Activated CD4-positive, alpha-beta T cell treated with anti-CD3 and anti-CD28 coated beads, Interleukin-10, Interleukin-2, amounts not matched to agents 100 ng/mL and 50 ng/mL, durations not matched to agents 16 hours and 8 hours (primary cell): ENCODE measurements at regions not wholly inside any gene's neighbourhood (a gene's known extent, or its start where the extent isn't known, plus 50 kb on each side); places are given as distances from the start of the nearest gene placed in this dataset.

ENCODE experiments used
- DNase-seq: peaks from one replicate; pipeline ENCODE4 v3.0.0-alpha.2; 2020

DNA sequence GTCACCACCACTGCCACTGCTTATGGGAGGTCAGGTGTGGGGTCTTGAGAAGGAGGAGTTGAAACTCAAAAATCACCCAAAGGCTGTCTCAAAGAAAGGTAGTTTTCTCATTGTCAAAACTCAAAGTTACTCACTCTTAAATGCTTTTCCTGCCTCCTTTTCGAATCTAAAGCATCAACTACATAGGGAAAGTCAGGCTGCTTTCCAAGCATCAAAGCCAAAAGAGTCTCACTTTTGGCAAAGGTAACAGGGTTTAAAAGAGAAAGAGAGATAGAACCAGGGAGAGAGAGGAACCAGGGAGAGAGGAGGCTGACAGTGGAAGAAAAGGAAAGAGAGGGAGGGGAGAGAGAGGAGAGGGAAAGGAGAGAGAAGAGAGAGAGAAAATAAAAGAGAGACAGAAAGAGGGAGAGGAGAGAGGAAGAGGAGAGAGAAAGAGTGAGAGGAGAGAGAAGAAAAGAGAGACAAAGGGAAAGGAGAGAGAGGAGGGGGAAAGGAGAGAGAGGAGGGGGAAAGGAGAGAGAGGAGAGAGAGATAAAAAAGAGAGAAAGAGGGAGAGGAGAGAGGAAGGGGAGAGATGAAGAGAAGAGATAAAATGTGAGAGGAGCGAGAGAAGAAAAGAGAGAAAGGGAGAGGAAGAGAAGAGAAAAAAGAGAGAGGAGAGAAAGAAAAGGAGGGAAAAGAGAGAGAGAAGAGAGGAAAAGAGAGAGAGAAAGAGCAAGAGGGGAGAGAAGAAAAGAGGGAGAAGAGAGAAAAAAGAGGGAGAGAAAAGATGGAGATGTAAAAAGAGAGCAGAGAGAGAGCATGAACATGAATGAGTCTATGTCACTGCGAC lies 262.0 kb upstream of the TSHZ3 start:
- DNase-seq = no peak

DNA sequence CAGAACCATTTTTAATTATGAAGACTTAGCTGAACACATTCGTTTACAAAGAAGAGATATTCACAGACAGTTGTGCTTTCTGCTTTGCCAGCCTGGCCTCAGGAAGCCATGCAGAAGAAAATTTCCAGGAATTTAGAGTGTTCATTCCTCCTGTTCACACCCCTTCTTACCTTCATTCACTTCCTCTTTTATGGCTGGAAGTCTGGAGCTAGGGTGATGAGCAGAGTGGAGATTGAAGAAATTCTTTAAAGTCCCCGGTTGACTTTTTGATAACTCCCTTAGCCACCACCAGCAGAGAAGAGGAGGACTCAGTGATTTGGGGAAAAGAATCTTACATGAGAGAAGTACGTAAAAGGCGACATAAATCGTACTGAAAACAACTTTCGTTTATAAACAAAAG lies 263.6 kb upstream of the TSHZ3 start:
- DNase-seq = no peak

DNA sequence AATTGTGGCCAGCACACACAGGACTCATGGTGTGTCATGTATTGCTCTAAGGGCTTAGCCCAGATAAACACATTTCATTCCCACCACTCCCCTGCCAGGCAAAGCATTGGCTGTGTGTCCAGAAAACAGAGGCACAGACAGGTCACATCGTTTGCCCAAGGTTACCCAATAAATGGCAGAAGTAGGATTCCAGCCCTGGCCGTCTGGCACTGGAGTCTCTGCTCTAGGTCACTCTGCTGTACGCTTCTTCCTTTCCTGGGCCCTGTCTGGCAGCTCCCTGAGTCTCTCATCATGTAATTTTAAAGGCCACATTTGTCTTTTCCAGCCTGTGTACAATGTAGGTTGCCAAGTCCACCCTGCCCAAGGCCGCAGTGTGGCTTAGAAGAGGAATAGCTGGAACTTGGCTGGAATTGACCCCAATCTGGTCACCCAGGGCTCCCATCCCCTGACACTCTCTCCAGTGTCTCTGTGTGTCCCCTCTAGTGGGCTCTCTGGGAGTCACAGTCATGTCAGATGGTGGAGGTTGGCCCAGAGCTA lies 264.5 kb upstream of the TSHZ3 start:
- DNase-seq = no peak

DNA sequence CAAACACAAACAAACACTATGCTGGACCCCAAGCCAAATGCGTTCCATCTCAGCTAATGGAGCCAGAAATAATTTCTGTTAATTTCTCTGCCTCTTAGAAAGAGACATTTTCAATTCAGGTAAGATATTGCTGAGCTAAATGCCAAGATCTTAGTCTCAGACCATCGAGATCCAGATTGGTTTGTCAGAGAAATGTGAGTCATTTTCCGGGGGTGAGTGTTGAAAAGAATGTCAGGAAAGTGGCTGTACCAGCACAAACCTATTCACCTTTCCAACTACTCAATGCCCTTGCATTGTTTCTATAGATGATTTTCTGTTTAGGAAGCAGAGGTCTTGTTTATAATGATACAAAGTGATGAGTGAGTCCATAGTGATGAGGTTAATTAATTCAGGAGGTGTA lies 266.8 kb upstream of the TSHZ3 start:
- DNase-seq = no peak

DNA sequence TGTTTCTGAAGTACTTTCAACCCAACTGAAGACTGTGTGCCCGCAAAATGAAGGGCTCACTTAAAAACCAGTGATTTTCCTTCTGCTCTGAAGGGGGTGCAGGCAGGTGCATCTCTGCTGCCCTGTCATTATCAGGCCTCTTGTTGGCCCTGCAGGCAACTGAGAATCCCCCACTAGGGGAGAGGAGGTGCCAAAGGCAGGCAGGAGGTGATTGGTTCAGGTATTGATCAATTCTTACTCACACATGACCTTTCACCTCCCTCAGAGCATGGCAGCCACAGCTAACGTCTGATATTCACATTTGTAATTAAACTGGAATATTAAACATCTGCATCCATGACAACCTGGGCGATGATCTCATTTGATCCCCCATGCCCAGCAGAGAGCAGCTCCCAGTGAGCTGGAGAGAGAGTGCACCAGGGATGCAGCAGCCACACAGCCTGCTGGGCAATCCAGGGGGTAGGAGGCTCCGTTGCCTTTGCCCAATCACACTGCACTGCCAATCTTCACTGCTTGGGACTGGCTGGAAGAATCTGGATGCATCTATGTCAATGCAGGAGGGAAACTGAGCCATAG lies 267.9 kb upstream of the TSHZ3 start:
- DNase-seq = no peak

DNA sequence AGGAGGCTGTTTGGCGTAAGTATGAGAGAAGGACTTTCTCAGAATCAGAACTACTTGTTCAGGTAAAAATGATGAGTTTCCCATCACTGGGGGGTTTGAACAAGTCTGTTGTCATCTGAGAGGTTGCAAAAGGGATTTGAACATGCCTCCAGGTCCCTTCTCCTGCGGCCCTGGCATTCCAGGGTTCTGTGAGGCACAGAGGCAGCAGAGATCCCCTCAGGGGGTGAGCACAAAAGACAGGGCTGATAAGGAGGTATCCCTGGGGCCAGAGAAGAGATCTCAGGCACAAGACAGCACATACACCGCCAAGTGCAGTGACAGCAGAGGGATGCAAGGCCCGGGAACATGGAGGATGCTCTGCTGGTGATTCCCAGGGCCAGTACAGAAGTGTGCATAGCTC lies 275.8 kb upstream of the TSHZ3 start:
- no peak for DNase-seq

DNA sequence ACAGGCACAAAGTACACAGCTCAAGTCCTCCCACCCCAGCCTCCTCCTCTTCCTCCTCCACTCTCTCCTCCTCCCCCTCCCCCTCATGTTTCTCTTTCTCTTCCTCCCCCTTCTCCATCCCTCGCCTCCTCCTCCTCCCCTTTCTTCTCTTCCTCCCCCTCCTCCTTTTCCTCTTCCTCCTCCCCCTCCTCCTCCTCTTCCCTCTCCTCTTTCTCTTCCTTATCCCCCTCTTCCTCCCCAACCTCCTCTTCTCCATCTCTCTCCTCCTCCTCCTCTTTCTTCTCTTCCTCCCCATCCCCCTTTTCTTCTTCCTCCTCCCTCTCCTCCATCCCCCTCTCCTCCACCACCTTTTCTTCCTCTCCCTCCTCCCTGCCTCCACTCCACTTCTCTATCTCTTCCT lies 276.3 kb upstream of the TSHZ3 start:
- no peak for DNase-seq

DNA sequence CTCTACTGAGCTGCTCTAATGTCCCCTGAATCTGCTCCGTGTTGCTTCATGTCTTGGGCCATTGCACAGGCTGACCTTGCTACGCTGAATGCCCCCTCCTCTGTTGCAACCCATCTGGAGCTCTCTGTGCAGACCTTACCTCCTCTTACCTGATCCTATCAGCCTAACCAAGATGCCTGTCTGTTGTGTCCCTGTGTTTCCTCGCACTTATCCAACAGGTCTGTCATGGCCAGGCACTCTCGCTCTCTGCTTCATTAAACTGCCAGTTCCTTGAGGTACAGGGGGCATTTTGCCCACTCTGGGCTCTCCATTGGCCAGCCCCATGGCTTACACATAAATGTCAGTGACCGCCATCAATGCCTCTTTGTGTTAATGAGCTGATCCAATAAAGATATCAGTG lies 277.7 kb upstream of the TSHZ3 start:
- DNase-seq = no peak

DNA sequence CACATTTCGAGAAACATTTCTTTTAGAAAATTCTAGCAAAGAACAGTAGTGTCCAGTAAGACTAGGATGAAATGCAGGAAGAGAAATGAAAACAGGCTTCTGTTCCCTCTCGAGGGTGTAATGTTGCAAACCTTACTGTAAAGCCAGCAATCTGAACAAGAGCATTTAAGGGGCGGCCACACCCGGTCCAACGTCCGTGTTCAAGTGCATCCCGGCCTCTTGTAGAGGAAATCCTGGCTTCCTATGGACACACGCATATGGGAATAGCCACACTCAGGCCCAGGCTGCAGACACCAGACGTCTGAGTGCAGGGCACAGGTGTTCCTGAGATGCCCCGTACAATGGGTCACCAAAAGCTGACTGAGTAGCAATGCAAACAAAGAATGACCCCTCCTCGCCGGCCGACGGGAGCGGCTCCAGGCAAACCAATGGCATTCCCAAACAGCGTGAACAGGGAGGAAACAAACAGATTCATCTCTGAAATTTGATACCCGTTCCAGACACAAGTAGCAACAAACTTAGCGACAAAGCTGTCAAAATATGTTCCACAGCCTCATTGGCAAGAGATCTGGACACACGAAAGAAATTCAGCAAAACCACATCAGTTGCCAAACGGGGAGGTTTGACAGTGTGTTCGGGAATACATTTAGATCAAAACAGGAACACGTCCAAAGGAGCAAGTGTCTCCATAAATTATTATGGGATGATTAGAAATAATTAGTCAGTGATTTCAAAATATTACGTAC lies 278.6 kb upstream of the TSHZ3 start:
- DNase-seq = no peak

DNA sequence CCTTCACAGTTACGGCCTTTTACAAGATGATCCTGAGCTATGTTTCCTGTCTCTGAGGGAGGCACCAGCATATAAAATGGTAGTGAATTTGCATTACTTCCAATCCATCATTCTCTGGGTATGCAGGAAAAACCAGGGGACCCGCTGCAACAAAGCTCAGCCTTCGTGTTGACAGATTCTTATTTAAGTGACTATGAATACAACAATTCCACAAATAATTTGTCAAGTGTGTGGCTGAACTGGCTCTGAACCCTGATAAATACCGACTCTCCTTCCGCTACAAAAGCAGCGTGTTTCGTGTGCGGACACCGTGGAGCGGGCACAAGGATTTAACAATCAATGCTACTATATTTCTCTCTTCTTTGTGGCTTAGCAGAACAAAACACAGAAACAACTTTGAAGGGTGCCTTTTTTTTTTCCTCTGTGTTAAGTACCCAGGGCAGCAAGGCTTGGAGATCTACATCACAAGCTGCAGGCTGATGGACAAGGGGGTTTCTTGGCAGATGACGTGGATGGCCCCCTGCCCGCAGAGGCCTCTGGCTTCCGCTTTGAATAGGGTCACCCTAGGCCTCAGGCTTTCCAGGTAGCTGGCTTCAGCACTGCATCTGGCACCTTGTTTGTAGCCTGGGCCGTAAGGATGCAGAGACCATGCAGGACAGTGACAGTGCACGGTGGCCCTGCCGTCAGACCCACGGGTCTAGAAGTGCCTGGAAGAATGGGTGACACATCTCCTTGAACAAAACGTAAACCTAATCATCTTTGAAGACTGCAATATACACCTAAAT lies 280.5 kb upstream of the TSHZ3 start:
- DNase-seq = no peak

DNA sequence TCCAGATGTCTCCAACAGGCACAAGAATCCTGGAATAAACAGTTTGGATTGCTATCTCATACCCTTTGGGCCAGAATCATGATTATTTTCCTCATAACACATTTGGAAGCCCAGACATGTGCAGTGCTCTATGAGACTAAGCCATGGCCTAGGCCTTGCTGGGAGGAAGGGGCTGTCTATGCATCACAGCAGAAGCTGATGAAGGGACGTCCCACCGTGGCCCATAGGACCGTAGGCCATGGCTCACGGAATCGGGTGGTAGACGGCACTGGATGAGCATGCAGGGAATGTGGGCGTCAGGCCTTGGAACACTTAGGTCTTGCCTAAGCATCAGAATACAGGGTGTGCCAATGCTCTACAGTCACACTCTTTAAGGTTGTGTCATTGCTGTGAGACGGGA lies 283.8 kb upstream of the TSHZ3 start:
- no peak for DNase-seq

DNA sequence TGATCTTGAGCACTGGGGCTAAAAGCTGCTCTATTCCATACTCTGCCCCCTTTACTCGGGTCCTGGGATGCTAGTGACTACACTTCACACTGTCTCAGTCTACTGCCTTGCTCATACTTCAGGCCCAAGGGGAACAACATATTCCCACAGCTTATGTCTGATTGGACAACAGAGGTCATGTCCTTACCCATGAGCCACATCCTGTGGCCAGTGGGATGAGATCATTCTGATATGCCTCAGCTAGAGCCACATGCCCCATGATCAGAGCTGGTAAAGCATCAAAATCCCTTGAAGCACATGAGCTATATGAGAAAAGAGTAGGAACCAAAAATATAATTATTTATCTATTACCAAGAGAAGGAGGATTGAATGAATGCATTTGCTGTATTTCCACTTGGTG lies 290.1 kb upstream of the TSHZ3 start:
- DNase-seq = no peak

DNA sequence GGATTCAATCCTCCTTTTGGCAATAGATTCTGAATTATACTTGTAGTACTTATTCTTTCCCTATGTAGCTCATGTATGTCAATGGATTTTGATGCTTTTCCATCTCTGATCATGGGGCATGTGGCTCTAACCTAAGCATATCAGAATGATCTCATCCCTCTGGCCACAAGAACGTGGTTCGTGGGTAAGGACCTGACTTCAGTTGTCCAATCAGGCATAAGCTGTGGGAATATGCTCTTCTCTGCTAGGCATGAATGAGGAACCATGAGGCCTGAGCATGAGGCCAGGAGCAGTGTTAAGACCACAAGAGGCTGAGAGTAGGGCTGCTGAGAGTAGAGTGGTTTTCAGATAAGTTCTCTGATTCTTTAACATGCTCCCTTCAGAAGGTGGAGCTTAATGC lies 292.4 kb upstream of the TSHZ3 start:
- DNase-seq = no peak

DNA sequence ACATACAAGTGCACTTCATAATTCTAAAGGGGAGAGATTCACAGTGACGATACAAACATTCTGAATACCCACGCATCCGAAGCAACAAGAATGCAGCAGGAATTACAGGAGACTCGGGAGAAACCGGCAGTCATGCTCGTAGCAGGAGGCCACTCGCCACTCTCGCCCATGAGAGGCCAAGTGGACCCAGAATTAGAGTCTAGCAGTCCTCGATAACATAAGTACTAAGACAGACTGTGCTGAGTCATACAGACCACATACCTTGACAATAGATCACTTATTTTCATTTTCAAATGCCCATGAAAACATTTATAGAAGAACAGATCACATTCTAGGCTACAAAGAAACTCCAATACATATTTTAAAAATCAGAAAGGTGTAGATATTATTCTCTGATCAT lies 299.1 kb upstream of the TSHZ3 start:
- DNase-seq = no peak

DNA sequence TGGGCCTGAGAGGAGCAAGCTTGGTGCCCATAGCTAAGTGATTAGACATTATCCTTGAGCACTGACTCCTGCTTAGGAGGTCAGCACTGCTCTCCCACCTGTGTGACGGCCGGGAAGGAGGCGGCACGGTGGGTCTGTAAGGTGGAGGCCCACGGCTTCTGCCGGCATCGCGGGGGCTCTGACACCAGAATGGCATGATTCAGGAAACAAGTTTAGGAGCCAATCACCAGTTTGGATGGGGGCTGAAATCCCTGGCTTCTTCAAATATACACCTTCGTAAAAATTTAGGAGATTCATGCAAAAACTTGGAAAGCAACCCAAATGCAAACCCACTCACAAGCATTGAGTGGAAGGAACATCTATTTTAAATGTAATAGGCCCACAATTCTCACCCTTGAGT lies 307.3 kb upstream of the TSHZ3 start:
- DNase-seq = no peak

DNA sequence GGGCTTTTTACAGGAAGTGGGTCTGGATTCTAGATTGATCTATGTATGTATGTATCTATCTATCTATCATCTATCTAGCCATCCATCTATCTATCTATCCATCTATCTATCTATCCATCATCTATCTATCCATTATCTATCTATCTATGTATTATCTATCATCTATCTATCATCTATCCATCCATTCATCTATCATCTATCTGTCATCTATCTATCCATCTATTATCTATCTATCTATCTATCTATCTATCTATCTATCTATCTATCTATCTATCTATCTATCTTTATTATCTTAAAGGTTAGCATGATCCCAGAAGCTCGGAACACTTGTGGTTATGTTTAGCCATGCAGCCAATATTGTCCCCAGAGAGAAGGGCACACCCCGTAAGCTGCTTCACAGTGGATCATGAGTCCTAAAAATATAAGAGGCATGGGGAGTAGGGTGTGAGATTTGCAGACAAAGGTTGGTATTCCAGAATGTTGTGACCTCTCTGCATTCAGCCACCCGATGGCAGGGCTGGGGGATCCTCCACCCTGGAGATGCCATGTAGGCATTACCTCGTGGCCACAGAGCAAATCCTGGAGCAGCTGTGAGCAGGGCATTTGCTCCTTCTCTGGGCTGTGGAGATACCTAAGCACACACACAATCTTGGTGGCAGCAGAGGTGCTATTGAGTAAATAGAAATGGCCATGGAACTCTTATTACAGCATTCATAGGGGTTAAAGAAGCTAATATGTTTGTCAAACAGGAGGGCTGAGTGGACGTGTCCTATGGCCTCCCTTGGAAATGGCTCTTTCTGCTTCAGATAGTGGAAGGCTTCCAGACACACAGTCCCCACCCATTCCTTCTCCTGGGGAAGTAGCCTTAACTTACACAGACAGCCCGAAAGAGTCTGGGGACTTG lies 310.0 kb upstream of the TSHZ3 start:
- DNase-seq = no peak

DNA sequence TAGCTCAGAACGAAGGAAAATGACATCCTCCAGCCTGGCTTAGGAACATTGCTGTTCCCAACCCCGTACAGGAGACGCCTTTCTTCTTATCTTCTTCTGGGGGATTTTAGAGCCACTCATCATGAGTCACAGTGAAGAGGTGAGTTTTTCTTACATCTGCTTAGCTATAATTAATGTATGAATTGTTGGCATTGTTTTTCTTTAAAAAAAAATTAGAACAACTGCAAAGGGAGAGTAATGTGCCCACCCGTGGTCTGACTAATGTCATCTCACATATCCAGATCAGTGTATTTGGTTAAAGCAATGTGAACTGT lies 310.6 kb upstream of the TSHZ3 start:
- DNase-seq = no peak

DNA sequence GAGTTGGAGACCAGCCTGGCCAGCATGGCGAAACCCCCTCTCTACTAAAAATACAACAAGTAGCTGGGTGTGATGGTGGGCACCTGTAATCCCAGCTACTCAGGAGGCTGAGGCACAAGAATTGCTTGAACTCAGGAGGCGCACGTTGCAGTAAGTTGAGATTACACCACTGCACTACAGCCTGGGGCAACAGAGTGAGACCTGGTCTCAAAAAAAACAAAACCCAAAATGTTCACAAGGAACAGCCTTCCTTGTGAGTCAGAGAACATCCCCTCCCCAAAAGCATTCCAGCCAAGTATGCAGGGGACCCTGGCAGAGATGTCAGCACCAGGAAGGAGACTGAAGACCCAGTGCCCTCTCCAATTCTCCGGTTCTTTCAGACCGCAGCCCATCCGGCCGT lies 314.9 kb upstream of the TSHZ3 start:
- DNase-seq = no peak

DNA sequence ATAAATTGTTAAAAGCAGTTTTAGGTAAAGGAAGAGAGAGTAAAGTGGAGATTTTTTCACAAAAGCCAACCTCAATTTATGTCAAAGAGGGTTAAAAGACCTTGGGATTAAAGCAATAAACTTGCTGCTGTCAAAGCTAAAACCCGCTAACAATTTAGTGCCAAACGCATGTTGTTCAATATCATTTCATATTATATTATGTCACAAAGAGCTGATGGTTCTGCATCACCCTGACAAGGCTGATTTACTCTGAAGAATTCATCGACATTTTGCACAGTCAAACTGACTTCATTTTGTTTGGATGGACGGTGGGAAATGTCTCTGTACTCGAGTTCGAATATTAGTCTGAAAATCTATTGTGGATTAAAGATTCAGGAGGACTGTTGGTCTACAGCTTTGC lies 315.8 kb upstream of the TSHZ3 start:
- no peak for DNase-seq

DNA sequence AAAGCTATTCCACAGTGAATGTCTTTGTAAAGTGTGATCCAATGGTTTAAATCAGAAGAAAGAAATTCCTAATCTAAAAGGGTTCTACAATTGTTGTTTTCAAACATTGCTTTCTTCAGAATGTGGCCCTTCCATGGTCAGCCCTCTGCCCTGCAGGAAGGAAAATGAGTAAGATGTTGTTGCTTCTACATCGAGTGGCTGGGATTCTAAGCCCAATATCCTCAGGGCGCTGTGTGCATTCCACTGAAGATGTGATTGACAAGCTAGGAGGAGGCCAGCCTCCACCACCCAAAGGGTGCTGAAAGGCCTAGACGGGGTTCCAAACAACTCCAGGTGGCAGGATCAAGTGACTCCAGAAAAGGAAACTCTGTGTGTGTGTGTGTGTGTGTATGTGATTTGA lies 316.9 kb upstream of the TSHZ3 start:
- DNase-seq = no peak

DNA sequence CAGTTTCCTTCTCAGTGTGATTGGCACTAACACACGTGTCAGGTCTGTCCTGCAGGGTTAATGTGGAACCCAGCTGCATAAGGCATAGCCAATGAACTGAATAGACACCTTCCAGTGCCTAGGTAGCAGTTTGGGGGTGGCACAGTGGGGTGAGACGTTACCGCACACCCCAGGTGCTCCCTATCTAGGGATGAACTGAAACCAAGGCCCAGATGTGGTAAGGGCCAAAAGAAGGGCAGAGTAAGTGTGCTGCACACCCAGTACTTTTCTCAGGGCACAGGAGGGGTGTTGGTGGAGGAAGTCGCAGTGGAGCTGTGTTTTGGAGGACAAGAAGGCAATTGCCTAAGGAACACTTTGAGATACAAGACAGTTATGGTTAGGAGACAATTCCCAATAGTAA lies 317.9 kb upstream of the TSHZ3 start:
- DNase-seq = no peak

DNA sequence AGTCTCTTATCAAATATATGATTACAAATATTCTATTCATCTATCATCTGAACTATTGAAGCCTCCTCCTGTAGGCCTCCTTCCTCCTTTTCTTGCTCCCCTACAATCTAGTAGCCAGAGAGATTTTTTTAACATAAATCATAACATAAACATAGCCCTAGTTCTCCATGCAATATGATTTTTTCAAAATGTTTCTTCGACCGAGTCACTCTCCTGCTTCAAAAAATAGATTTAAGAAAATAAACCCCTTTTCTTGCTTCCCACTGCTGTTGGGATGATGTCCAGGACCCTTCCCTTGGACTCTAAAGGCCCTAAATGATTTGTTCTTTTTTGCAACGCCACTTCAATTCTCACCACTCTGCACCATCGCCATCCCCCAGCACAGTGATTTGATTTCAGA lies 319.7 kb upstream of the TSHZ3 start:
- no peak for DNase-seq
